LHCN-M2 (cell line): ENCODE measurements at regions not wholly inside any gene's neighbourhood (a gene's known extent, or its start where the extent isn't known, plus 50 kb on each side); places are given as distances from the start of the nearest gene placed in this dataset.
"Not testable (repeated sequence)": the region's sequence is repeated elsewhere in the genome, so short reads cannot be mapped to it uniquely, and the experiment has no call there.

Source experiments
- DNase-seq: peaks from one replicate; pipeline ENCODE4 v3.0.0-alpha.2; 2012; ENCODE audit warnings: low read depth

DNA sequence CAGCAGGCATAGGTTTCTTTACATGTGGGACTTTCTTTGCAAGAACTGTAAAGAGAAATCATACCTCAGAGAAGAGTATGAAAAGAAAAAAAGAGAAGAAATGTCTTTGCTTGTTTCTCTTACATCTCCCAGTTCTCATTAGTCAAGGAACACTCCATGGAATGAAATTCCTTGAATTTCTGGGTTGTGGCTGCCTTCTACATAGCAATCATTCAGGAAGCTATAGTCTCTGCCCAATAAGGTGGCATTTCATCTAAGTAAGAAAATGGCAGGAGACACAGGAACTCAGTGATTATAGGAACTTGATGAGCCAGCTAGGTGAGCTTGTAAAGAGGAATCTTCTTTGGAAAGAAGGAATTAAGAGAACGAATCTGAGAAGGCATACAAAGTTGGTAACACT is 197.0 kb upstream of the FKBP1C start:
- no peak for DNase-seq

DNA sequence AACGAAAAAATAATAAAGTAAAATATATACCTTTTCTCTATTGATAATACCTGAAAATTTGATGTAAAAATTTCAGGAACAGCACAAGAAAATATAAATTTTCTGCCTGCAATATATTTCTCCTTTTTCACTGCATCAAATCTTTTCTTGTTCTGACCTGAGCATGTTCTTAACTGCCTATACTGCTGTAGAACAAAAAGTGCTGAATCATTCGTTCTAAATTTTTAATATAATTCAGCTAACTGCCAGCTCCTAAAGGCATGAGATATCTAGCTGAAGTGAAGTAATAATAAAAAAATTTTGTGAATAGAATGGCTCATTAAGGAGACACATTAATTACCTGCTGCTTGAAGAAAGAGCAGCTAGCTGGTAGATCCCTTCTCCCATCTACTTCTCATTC is 188.6 kb upstream of the FKBP1C start:
- DNase-seq: no peak

DNA sequence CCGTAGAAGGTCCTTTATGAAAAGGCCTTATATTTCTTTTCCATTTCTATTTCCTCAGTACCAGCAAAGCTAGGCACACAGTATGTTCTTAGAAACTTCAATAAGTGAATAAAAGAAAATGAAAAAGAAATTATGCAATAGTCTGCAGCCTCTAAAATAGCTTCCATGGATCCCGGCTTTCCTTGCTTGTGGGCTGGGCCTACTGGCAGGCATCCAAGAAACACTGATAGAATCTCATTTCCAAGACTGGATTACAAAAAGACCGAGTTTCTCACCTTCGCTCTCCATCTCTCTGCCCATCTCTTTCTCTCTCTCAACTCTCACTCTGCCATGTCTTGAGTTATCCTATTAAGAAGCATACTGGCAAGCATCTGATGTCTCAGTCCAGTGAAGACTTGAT is 187.5 kb upstream of the FKBP1C start:
- DNase-seq: no peak

DNA sequence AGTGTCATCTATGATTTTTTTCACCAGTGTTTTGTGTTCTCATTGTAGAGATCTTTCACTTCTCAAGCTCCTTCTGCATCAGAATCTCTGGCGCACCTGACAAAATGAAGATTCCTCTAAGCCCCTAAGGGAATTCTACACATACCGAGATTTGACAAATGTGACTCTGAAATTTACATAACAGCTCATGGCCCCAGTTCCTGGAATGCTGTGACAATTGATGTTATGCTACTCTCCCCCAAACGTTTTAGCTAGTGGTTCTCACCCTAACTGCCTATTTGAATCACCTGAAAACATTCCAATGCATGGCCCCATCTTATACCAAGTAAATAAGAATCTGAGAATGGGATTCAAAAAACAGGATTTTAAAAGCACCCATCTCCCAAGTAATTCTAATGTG is 162.1 kb upstream of the FKBP1C start:
- no peak for DNase-seq

GRCh38 chr6:63053206-63053605 is 158.1 kb upstream of the FKBP1C start:
- not testable (repeated sequence) for DNase-seq

GRCh38 chr6:63058601-63059000 is 152.7 kb upstream of the FKBP1C start:
- no peak for DNase-seq

DNA sequence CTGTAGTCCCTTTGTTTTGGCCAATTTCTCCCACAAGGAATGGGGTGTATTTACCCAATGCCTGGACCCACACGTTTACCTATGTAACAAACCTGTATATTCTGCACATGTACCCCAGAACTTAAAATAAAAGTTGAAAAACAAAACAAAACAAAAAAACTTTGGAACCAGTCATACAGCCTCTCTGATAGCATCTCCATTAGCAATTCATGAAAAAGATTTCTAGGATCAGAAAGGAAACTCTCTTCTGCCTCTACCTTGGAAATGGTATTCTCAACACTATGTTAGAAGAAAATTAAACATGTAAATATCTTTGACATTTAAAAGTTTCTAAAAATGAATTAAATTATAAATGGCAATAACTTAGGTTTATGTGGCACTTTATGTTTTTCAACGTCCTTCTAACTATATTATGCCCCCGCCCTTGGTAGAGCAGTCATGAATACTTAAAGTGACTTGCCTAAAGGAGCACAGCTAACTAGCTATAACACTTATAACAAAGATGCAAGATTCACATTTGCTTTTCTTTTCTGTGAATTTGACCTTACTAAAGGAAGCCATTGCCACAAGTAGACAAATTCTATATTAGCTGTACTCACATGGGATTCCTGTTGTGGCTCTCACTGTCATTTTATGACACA is 147.5 kb upstream of the FKBP1C start:
- no peak for DNase-seq

GRCh38 chr6:63066055-63066704 is 145.1 kb upstream of the FKBP1C start:
- no peak for DNase-seq

GRCh38 chr6:63094947-63095346 is 116.3 kb upstream of the FKBP1C start:
- DNase-seq: no peak

GRCh38 chr6:63097222-63097621 is 114.0 kb upstream of the FKBP1C start:
- DNase-seq: no peak

DNA sequence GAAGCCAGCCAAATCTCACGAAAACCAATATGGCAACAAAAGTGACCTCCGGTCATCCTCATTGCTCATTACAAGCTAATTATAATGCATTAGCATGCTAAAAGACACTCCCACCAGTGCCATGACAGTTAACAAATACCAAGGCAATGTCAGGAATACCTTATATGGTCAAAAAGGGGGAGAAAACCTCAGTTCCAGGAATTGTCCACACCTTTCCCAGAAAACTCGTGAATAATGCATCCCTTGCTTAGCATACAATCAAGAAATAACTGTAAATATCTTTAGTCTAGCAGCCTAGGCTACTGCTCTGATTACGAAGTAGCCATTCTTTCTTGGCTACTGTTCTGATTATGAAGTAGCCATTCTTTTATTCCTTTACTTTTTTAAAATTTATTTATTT is 112.5 kb upstream of the FKBP1C start:
- DNase-seq: no peak

- no peak for DNase-seq
Observed at GRCh38 chr6:63099772-63100459, 111.4 kb upstream of the FKBP1C start.

- no peak for DNase-seq
Observed at GRCh38 chr6:63114610-63115211, 96.6 kb upstream of the FKBP1C start.

- DNase-seq: no peak
Observed at GRCh38 chr6:63121166-63121565, 90.1 kb upstream of the FKBP1C start.

- no peak for DNase-seq
Observed at GRCh38 chr6:63140114-63140513, 71.2 kb upstream of the FKBP1C start.

GRCh38 chr6:63140692-63141318 is 70.5 kb upstream of the FKBP1C start:
- DNase-seq: no peak

- DNase-seq: no peak
Observed at GRCh38 chr6:63149730-63150129, 61.5 kb upstream of the FKBP1C start.

DNA sequence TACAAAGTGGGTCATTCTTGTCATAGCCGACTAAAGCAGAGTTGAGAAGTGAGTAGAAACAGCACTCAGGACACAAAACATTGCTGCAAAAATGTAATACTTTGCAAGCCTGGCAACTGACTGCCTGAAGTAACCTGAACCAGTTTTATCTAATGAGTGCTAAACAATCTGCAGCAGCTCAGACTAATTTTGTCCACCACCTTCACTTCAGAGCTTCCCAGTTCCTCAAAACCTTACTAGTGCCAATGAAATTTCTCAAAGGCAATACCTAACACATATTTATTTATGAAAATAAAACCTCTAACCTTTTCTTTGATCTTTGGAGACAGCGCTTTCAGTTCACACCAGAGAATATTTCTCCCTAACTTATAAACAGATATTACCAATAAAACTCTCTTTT is 56.7 kb upstream of the FKBP1C start:
- no peak for DNase-seq
